ENCODE measurements at regions not wholly inside any gene's neighbourhood (a gene's known extent, or its start where the extent isn't known, plus 50 kb on each side); places are given as distances from the start of the nearest gene placed in this dataset.

- H2AFZ ChIP-seq: no peak overlapping the region
- no peaks in the 10 kb centered on the region for H4K20me1 ChIP-seq (ENCODE audit: insufficient read depth)
- TF ChIP-seq EZH2 (IDR thresholded peaks at IDR 0.05; ENCODE audit: low read depth) (no peak), CTCF (conservative IDR thresholded peaks at IDR 0.05) (no peak)
- ChIA-PET CTCF (no interaction called here), POLR2A (ENCODE audit: unreplicated experiment) (no interaction called here)
- intact Hi-C loops (cut with micrococcal nuclease; ENCODE audit: unreplicated experiment): no loop called here
- no peak for DNase-seq
- H3K27ac ChIP-seq: no peak overlapping the region
- H3K79me2 ChIP-seq (ENCODE audit: low read depth): no peaks in the 10 kb centered on the region
- H3K4me2 ChIP-seq: no peak overlapping the region
- no peak overlapping the region for H3K4me3 ChIP-seq
- peaks cover 13% of the 10 kb centered on the region for H3K27me3 ChIP-seq (ENCODE audit: insufficient read depth, low read depth)
- H3F3A ChIP-seq (ENCODE audit: insufficient read depth, low read depth): no peaks in the 10 kb centered on the region
- no peaks in the 10 kb centered on the region for H3K9me3 ChIP-seq (ENCODE audit: insufficient read depth, low read depth)
- no peaks in the 10 kb centered on the region for H3K9me2 ChIP-seq (ENCODE audit: insufficient read depth)
- no peaks in the 10 kb centered on the region for H3K4me1 ChIP-seq (replicated peaks; ENCODE audit: insufficient read depth)
- BruUV-seq (replicated peaks): no TSS peak
- no peaks in the 10 kb centered on the region for H3K36me3 ChIP-seq (ENCODE audit: low read depth)
These were observed 176.7 kb downstream of the GPAM start for GRCh38 chr10:112006831-112007230.

- no peak for DNase-seq
- intact Hi-C loops (cut with micrococcal nuclease; ENCODE audit: unreplicated experiment): no loop called here
- no peak overlapping the region for H2AFZ ChIP-seq
- no peak overlapping the region for H3K4me3 ChIP-seq
- no peaks in the 10 kb centered on the region for H3K4me1 ChIP-seq (replicated peaks; ENCODE audit: insufficient read depth)
- H4K20me1 ChIP-seq (ENCODE audit: insufficient read depth): no peaks in the 10 kb centered on the region
- no peaks in the 10 kb centered on the region for H3F3A ChIP-seq (ENCODE audit: insufficient read depth, low read depth)
- no peak overlapping the region for H3K4me2 ChIP-seq
- no peaks in the 10 kb centered on the region for H3K36me3 ChIP-seq (ENCODE audit: low read depth)
- no peaks in the 10 kb centered on the region for H3K79me2 ChIP-seq (ENCODE audit: low read depth)
- H3K9me3 ChIP-seq (ENCODE audit: insufficient read depth, low read depth): no peaks in the 10 kb centered on the region
- H3K27ac ChIP-seq: no peak overlapping the region
- POLR2A ChIA-PET (ENCODE audit: unreplicated experiment): no interaction called here
- BruUV-seq (replicated peaks): no TSS peak
- CTCF ChIA-PET: no interaction called here
- H3K27me3 ChIP-seq (ENCODE audit: insufficient read depth, low read depth): no peaks in the 10 kb centered on the region
- no peaks in the 10 kb centered on the region for H3K9me2 ChIP-seq (ENCODE audit: insufficient read depth)
- TF ChIP-seq EZH2 (IDR thresholded peaks at IDR 0.05; ENCODE audit: low read depth) (no peak), CTCF (conservative IDR thresholded peaks at IDR 0.05) (no peak)
These were observed 161.4 kb downstream of the GPAM start for GRCh38 chr10:112022196-112022595.

- no peaks in the 10 kb centered on the region for H3K4me1 ChIP-seq (replicated peaks; ENCODE audit: insufficient read depth)
- no peak overlapping the region for H2AFZ ChIP-seq
- H3K36me3 ChIP-seq (ENCODE audit: low read depth): no peaks in the 10 kb centered on the region
- BruUV-seq (replicated peaks): no TSS peak
- no peaks in the 10 kb centered on the region for H4K20me1 ChIP-seq (ENCODE audit: insufficient read depth)
- no peaks in the 10 kb centered on the region for H3F3A ChIP-seq (ENCODE audit: insufficient read depth, low read depth)
- no peaks in the 10 kb centered on the region for H3K79me2 ChIP-seq (ENCODE audit: low read depth)
- no peak for DNase-seq
- no peaks in the 10 kb centered on the region for H3K9me3 ChIP-seq (ENCODE audit: insufficient read depth, low read depth)
- intact Hi-C loops (cut with micrococcal nuclease; ENCODE audit: unreplicated experiment): no loop called here
- no peak overlapping the region for H3K4me2 ChIP-seq
- no peak overlapping the region for H3K27ac ChIP-seq
- no peaks in the 10 kb centered on the region for H3K9me2 ChIP-seq (ENCODE audit: insufficient read depth)
- POLR2A ChIA-PET (ENCODE audit: unreplicated experiment): no interaction called here
- H3K4me3 ChIP-seq: no peak overlapping the region
- H3K27me3 ChIP-seq (ENCODE audit: insufficient read depth, low read depth): no peaks in the 10 kb centered on the region
- TF ChIP-seq CTCF (conservative IDR thresholded peaks at IDR 0.05) (no peak), EZH2 (IDR thresholded peaks at IDR 0.05; ENCODE audit: low read depth) (no peak)
- CTCF ChIA-PET: no interaction called here
These were observed 159.5 kb downstream of the GPAM start for GRCh38 chr10:112024079-112024478.
